ENCODE measurements at regions not wholly inside any gene's neighbourhood (a gene's known extent, or its start where the extent isn't known, plus 50 kb on each side); places are given as distances from the start of the nearest gene placed in this dataset.

DNA sequence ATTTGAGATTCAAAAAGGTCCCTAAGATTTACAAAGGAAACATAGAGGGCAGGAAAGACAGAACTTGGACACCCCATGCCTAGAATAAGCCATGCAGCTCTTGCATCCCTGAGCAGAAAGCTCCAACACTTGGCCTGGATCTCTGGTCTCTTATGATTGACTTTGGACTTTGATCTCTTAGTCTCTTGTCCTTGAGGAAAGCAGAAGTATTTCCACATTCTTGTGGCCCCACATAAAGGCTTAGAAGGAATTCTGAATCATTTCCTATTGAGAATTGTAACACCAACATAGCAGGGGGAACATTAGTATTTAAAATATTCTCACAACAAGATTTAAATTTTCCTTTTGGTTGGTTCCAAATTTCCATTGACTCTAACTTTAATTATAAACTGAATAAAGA, 283.7 kb upstream of the PRKD1 start:
- H3K79me2 ChIP-seq (ENCODE audit: insufficient read depth, low read length): no peaks in the 10 kb centered on the region
- H3K27me3 ChIP-seq (ENCODE audit: insufficient read depth, low read length, poor library complexity, severe bottlenecking): no peaks in the 10 kb centered on the region
- no peaks in the 10 kb centered on the region for H3K4me1 ChIP-seq (ENCODE audit: insufficient read depth, low read length, poor library complexity, severe bottlenecking)
- H3K4me3 ChIP-seq (ENCODE audit: low read length, poor library complexity, severe bottlenecking): no peak overlapping the region
- no peak overlapping the region for H3K9ac ChIP-seq (ENCODE audit: low read depth, low read length, poor library complexity, severe bottlenecking)
- no peak overlapping the region for H2AFZ ChIP-seq (ENCODE audit: low read length)
- no peak for TF ChIP-seq EZH2phosphoT487 (IDR thresholded peaks at IDR 0.05; ENCODE audit: borderline replicate concordance)
- TF ChIP-seq, protein P1, sequence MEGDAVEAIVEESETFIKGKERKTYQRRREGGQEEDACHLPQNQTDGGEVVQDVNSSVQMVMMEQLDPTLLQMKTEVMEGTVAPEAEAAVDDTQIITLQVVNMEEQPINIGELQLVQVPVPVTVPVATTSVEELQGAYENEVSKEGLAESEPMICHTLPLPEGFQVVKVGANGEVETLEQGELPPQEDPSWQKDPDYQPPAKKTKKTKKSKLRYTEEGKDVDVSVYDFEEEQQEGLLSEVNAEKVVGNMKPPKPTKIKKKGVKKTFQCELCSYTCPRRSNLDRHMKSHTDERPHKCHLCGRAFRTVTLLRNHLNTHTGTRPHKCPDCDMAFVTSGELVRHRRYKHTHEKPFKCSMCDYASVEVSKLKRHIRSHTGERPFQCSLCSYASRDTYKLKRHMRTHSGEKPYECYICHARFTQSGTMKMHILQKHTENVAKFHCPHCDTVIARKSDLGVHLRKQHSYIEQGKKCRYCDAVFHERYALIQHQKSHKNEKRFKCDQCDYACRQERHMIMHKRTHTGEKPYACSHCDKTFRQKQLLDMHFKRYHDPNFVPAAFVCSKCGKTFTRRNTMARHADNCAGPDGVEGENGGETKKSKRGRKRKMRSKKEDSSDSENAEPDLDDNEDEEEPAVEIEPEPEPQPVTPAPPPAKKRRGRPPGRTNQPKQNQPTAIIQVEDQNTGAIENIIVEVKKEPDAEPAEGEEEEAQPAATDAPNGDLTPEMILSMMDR (conservative IDR thresholded peaks at IDR 0.05; ENCODE audit: low read length): no peak
- H3K9me2 ChIP-seq (replicated peaks; ENCODE audit: low read depth, low read length): no peaks in the 10 kb centered on the region
- H3K4me2 ChIP-seq (ENCODE audit: low read depth, low read length, poor library complexity, severe bottlenecking): no peak overlapping the region
- H3K36me3 ChIP-seq (ENCODE audit: insufficient read depth, low read length): no peaks in the 10 kb centered on the region
- no peaks in the 10 kb centered on the region for H3K9me3 ChIP-seq (ENCODE audit: insufficient read depth, low read depth, low read length)
- H3F3A ChIP-seq (ENCODE audit: low read depth): no peaks in the 10 kb centered on the region
- no peaks in the 10 kb centered on the region for H4K20me1 ChIP-seq (ENCODE audit: insufficient read depth, low read length, poor library complexity, severe bottlenecking)

DNA sequence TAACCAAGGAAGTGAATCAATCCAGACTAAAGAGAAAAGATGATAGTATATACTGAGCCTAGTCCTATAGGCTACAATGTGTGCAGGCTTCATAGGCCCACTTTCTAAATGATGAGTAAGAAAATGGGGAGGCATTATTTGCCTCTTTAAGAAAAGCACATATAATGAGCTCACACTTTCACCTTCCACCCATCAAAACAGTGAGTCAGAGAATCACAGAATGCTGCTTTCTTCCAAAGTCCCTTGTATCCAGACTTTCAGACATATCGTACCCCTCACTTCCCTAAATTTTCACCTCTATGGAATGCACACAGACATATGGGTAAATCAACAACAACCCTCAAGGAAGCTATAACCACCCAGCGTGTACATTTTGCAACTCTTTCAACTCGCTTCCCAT, 286.4 kb upstream of the PRKD1 start:
- H3K9ac ChIP-seq (ENCODE audit: low read depth, low read length, poor library complexity, severe bottlenecking): no peak overlapping the region
- H3K79me2 ChIP-seq (ENCODE audit: insufficient read depth, low read length): no peaks in the 10 kb centered on the region
- no peaks in the 10 kb centered on the region for H3F3A ChIP-seq (ENCODE audit: low read depth)
- no peak overlapping the region for H3K4me3 ChIP-seq (ENCODE audit: low read length, poor library complexity, severe bottlenecking)
- no peak overlapping the region for H3K4me2 ChIP-seq (ENCODE audit: low read depth, low read length, poor library complexity, severe bottlenecking)
- no peaks in the 10 kb centered on the region for H4K20me1 ChIP-seq (ENCODE audit: insufficient read depth, low read length, poor library complexity, severe bottlenecking)
- no peak overlapping the region for H2AFZ ChIP-seq (ENCODE audit: low read length)
- H3K9me3 ChIP-seq (ENCODE audit: insufficient read depth, low read depth, low read length): no peaks in the 10 kb centered on the region
- H3K9me2 ChIP-seq (replicated peaks; ENCODE audit: low read depth, low read length): no peaks in the 10 kb centered on the region
- no peaks in the 10 kb centered on the region for H3K36me3 ChIP-seq (ENCODE audit: insufficient read depth, low read length)
- no peak for TF ChIP-seq EZH2phosphoT487 (IDR thresholded peaks at IDR 0.05; ENCODE audit: borderline replicate concordance)
- no peaks in the 10 kb centered on the region for H3K27me3 ChIP-seq (ENCODE audit: insufficient read depth, low read length, poor library complexity, severe bottlenecking)
- no peaks in the 10 kb centered on the region for H3K4me1 ChIP-seq (ENCODE audit: insufficient read depth, low read length, poor library complexity, severe bottlenecking)

DNA sequence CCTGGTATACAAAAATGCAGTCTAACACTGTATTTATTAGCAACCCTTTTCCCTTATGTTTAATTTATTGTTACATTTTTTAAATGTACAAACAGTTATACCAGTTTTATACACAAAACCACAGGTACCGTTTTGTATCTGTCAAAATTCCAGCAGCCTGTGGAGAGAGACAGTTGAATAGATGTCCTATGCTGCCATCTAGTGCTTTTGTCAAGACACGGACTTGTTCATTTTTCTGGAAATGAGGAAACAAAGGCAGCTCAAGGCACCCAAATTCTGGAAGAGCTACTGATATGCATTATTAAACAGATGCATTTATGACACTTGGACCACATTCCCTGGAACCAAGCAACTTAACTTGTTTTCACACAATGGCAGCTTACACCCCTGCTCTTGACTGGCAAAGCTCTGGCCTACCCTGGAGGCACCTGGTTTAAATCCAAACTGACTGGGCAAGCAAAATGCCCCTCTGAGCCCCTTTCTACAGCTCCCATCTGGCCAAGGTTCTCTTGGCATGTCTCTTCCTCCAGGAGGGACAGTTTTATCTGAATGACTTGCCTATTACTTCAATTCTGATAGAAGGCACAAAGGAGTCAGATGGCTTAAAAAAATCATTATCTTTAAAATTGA, 286.9 kb upstream of the PRKD1 start:
- no peaks in the 10 kb centered on the region for H4K20me1 ChIP-seq (ENCODE audit: insufficient read depth, low read length, poor library complexity, severe bottlenecking)
- no peak overlapping the region for H3K4me2 ChIP-seq (ENCODE audit: low read depth, low read length, poor library complexity, severe bottlenecking)
- H3K4me1 ChIP-seq (ENCODE audit: insufficient read depth, low read length, poor library complexity, severe bottlenecking): no peaks in the 10 kb centered on the region
- no peaks in the 10 kb centered on the region for H3K36me3 ChIP-seq (ENCODE audit: insufficient read depth, low read length)
- no peak overlapping the region for H3K9ac ChIP-seq (ENCODE audit: low read depth, low read length, poor library complexity, severe bottlenecking)
- H3F3A ChIP-seq (ENCODE audit: low read depth): no peaks in the 10 kb centered on the region
- H3K4me3 ChIP-seq (ENCODE audit: low read length, poor library complexity, severe bottlenecking): no peak overlapping the region
- no peaks in the 10 kb centered on the region for H3K9me2 ChIP-seq (replicated peaks; ENCODE audit: low read depth, low read length)
- H3K27me3 ChIP-seq (ENCODE audit: insufficient read depth, low read length, poor library complexity, severe bottlenecking): no peaks in the 10 kb centered on the region
- no peak overlapping the region for H2AFZ ChIP-seq (ENCODE audit: low read length)
- no peaks in the 10 kb centered on the region for H3K79me2 ChIP-seq (ENCODE audit: insufficient read depth, low read length)
- TF ChIP-seq, protein P1 (conservative IDR thresholded peaks at IDR 0.05; ENCODE audit: low read length): peak; percentile 77
- TF ChIP-seq EZH2phosphoT487 (IDR thresholded peaks at IDR 0.05; ENCODE audit: borderline replicate concordance): no peak
- H3K9me3 ChIP-seq (ENCODE audit: insufficient read depth, low read depth, low read length): no peaks in the 10 kb centered on the region

DNA sequence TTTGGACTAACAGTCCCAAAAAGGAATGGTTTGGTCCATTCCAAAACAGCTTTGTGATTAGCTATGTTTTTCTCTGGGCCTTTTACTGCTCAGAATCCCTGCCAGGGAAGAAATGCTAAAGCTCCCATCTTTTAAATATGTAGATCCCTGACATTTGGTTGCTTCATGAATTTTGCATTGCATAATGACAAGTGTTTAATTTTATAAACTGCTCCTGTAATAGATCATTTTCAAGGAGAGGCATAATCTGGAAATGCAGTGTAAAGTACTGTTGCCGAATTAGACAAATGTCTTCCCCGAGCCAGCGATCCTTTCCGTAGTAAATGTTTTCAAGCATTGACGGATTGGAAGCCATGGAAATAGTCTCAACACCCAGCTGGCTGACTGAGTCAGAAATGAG, 291.3 kb upstream of the PRKD1 start:
- Histone ChIP-seq H3K9ac (ENCODE audit: low read depth, low read length, poor library complexity, severe bottlenecking) (no peak overlapping the region), H2AFZ (ENCODE audit: low read length) (no peak overlapping the region), H4K20me1 (ENCODE audit: insufficient read depth, low read length, poor library complexity, severe bottlenecking) (no peaks in the 10 kb centered on the region), H3K79me2 (ENCODE audit: insufficient read depth, low read length) (no peaks in the 10 kb centered on the region), H3K9me2 (replicated peaks; ENCODE audit: low read depth, low read length) (no peaks in the 10 kb centered on the region), H3K4me1 (ENCODE audit: insufficient read depth, low read length, poor library complexity, severe bottlenecking) (no peaks in the 10 kb centered on the region), H3K4me2 (ENCODE audit: low read depth, low read length, poor library complexity, severe bottlenecking) (no peak overlapping the region), H3F3A (ENCODE audit: low read depth) (no peaks in the 10 kb centered on the region), H3K4me3 (ENCODE audit: low read length, poor library complexity, severe bottlenecking) (no peak overlapping the region), H3K36me3 (ENCODE audit: insufficient read depth, low read length) (no peaks in the 10 kb centered on the region), H3K27me3 (ENCODE audit: insufficient read depth, low read length, poor library complexity, severe bottlenecking) (no peaks in the 10 kb centered on the region), H3K9me3 (ENCODE audit: insufficient read depth, low read depth, low read length) (no peaks in the 10 kb centered on the region)
- no peak for TF ChIP-seq EZH2phosphoT487 (IDR thresholded peaks at IDR 0.05; ENCODE audit: borderline replicate concordance)
- TF ChIP-seq, protein P1 (conservative IDR thresholded peaks at IDR 0.05; ENCODE audit: low read length): no peak

Data from Loucy (cell line).